HFF-Myc (cell line): ENCODE measurements at regions not wholly inside any gene's neighbourhood (a gene's known extent, or its start where the extent isn't known, plus 50 kb on each side); places are given as distances from the start of the nearest gene placed in this dataset.
"Not testable (repeated sequence)": the region's sequence is repeated elsewhere in the genome, so short reads cannot be mapped to it uniquely, and the experiment has no call there.

Experiments used
- DNase-seq: peaks from one replicate; pipeline ENCODE4 v3.0.0-alpha.2; 2011; ENCODE audit warnings: low read depth; ENCODE audit errors: extremely low read depth
- H3K4me3 ChIP-seq: replicated peaks from 2 replicates; pipeline ENCODE4 v1.5.1; 2011; ENCODE audit warnings: low read depth, mild to moderate bottlenecking, control low read depth, low read length
- TF ChIP-seq, protein P1 (sequence below): IDR thresholded peaks from 2 replicates; pipeline ENCODE4 v1.5.1; 2012; ENCODE audit warnings: mild to moderate bottlenecking, low read depth, low read length, control low read depth; ENCODE audit errors: missing control alignments

DNA sequence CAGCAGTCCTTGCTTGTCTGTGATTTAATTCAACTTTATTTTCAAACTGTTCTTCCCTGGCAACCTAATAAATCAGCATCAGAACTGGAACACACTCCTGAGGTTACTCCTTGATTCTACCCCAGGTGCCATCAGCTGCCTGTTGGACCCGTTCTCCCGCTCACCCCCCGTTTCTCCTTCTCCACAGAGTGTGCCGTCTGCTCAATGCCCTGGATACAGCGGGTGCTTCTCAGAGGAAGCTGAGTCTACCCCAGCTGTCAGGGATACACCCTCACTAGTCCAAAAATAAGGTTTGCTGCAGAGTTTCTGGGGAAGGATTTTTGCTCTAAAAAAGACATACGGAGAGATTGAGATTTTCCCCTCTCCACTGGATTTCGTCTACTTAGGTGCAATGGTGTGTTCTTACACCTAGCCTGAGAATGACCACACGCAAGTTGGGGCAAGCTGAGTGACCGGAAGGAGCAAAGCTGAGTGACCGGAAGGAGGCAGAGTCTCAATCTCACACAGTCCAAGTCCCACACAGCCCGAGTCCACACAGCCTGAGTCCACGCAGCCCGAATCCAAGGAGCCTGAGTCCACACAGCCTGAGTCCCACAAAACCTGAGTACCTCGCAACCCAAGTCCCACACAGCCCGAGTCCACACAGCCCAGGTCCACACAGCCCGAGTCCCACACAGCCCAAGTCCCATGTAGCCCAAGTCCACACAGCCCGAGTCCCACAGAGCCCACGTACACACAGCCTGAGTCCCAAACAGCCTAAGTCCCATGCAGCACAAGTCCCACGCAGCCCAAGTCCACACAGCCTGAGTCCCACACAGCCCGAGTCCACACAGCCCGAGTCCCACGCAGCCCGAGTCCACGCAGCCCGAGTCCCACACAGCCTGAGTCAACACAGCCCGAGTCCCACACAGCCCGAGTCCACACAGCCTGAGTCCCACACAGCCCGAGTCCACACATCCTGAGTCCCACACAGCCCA is 58.6 kb upstream of the DACT2 start:
- DNase-seq: no peak
- H3K4me3 ChIP-seq: no peak overlapping the region
- TF ChIP-seq, protein P1, sequence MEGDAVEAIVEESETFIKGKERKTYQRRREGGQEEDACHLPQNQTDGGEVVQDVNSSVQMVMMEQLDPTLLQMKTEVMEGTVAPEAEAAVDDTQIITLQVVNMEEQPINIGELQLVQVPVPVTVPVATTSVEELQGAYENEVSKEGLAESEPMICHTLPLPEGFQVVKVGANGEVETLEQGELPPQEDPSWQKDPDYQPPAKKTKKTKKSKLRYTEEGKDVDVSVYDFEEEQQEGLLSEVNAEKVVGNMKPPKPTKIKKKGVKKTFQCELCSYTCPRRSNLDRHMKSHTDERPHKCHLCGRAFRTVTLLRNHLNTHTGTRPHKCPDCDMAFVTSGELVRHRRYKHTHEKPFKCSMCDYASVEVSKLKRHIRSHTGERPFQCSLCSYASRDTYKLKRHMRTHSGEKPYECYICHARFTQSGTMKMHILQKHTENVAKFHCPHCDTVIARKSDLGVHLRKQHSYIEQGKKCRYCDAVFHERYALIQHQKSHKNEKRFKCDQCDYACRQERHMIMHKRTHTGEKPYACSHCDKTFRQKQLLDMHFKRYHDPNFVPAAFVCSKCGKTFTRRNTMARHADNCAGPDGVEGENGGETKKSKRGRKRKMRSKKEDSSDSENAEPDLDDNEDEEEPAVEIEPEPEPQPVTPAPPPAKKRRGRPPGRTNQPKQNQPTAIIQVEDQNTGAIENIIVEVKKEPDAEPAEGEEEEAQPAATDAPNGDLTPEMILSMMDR: no peak

DNA sequence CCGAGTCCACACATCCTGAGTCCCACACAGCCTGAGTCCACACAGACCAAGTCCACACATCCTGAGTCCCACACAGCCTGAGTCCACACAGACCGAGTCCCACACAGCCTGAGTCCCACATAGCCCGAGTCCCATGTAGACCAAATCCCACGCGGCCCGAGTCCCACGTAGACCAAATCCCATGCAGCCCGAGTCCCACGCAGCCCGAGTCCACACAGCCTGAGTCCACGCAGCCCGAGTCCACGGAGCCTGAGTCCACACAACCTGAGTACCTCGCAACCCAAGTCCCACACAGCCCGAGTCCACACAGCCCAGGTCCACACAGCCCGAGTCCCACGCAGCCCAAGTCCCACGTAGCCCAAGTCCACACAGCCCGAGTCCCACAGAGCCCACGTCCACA is 60.0 kb upstream of the DACT2 start:
- not testable (repeated sequence) for H3K4me3 ChIP-seq, DNase-seq

DNA sequence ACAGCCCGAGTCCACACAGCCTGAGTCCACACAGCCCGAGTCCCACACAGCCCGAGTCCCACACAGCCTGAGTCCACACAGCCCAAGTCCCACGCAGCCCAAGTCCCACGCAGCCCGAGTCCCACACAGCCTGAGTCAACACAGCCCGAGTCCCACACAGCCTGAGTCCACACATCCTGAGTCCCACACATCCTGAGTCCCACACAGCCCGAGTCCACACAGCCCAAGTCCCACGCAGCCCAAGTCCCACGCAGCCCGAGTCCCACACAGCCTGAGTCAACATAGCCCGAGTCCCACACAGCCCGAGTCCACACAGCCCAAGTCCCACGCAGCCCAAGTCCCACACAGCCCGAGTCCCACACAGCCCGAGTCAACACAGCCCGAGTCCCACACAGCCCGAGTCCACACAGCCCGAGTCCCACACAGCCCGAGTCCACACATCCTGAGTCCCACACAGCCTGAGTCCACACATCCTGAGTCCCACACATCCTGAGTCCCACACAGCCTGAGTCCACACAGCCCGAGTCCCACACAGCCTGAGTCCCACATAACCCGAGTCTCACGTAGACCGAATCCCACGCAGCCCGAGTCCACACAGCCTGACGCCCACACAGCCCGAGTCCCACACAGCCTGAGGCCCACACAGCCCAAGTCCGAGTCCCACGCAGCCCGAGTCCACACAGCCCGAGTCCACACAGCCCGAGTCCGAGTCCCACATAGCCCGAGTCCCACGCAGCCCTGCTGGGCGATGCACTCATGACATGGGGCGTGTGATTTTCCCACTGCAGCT is 60.6 kb upstream of the SMOC2 start:
- not testable (repeated sequence) for DNase-seq, H3K4me3 ChIP-seq

DNA sequence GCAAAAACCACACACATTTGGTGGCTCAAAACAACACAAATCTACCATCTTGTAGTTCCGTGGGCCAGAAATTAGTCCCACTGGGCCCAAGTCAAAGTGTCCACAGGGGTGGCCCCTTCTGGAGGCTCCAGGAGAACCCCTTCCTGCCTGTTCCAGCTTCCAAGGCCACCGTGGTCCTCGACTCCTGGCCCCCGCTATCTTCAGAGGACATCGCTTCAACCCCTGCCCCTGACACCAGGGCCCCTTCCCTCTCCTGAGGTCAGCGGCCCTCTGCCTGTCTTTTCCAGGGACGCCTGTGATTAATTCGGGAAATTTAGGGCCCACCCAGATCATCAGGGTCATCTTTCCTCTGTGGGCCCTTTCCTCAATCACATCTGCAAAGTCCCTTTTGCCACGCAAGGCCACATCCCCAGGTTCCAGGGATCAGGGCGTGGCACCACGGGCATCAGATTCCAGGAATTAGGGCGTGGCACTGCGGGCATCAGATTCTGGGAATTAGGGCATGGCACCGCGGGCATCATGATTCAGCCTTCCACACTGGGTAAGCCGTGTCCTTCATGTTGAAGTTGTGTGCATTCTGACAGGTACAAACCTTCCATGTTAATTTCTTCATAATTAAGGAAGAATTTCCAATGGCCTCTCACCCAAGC is 59.9 kb upstream of the SMOC2 start:
- no peak for DNase-seq
- no peak overlapping the region for H3K4me3 ChIP-seq
- TF ChIP-seq, protein P1: no peak

DNA sequence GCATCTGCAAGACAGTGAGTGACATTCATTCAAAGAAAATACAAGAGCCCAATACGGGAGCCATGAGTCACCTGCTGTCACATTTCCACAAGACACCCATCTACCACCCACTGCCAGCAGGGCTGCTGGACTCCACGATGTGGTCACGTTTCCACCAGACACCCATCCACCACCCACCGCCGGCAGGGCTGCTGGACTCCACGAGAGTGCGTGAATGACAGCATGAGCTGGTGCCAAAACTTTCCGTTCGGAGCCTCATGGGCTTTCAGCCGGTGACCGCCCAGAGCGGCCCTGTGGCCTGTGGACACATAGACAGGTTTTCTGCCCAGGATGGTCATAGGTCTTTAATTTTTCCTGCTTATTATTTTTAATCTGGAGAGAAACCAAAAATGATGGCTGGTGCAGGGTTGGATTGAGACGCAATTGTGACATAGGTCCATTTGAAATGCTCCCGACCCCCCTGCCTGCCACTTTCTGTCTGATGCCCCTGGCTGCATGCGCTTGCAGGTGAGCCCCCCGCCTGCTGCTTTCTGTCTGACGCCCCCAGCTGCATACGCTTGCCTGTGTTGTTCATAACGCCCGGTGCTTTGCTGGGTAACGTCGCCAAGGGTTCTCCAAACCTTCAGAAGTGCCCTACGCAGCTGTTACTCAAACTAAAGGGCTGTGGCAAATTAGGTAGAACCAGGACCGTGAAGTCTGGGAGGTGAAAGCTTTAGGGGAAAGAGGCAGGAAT is 59.1 kb upstream of the SMOC2 start:
- H3K4me3 ChIP-seq: no peak overlapping the region
- no peak for DNase-seq
- TF ChIP-seq, protein P1: no peak

DNA sequence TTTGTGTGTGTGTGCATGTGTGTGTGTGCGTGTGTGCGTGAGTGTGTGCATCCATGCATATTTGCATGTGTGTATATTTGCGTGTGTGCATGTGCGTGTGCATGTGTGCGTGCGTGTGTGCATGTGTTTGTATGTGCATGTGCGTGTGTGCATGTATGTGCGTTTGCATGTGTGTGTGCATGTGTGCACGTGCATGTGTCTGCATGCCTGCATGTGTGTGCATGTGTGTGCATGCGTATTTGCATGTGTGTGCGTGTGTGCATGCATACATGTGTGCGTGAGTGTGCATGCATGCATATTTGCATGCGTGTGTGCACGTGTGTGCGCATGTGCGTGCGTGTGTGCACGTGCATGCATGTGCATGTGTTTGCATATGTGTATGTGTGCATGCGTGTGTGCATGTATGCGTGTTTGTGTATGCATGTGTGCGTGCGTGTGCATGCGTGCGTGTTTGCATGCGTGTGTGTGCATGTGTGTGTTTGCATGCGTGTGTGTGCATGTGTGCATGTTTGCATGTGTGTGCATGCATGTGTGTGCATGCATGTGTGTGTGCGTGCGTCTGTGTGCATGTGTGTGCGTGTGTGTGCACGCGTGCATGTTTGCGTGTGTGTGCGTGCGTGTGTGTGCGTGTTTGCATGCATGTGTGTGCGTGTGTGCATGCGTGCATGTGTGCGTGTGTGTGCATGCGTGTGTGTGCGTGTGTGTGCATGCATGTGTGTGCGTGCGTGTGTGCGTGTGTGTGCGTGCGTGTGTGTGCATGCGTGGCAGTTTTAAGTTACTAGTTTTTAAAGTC is 57.7 kb upstream of the SMOC2 start:
- H3K4me3 ChIP-seq: no peak overlapping the region
- DNase-seq: no peak
- TF ChIP-seq, protein P1: no peak
